Transverse colon (tissue), 4 donors: ENCODE measurements at regions not wholly inside any gene's neighbourhood (a gene's known extent, or its start where the extent isn't known, plus 50 kb on each side); places are given as distances from the start of the nearest gene placed in this dataset.

Experiments used
- DNase-seq: peaks from one replicate; pipeline ENCODE4 v3.0.0-alpha.2; 2019
- H3K27ac ChIP-seq, 4 donors: fragments of 200-600 bp; sonication (generic); 2 replicates each; pipeline ENCODE4 v1.5.1; 2016 to 2018; ENCODE audit warnings: inconsistent platforms in 4 of 4
- H3K27me3 ChIP-seq: fragments of 200-600 bp; sonication (generic); 2 replicates; pipeline ENCODE4 v1.5.1; 2017; ENCODE audit warnings: inconsistent platforms
- H3K36me3 ChIP-seq, 4 donors: fragments of 200-600 bp; sonication (generic); 2 replicates each; pipeline ENCODE4 v1.5.1; 2017 to 2019; ENCODE audit warnings: inconsistent platforms in 4 of 4
- H3K4me1 ChIP-seq, 4 donors: fragments of 200-600 bp; sonication (generic); 2 replicates each; pipeline ENCODE4 v1.5.1; 2017 to 2020; ENCODE audit warnings: inconsistent platforms in 4 of 4
- H3K4me3 ChIP-seq, 4 donors: fragments of 200-600 bp; sonication (generic); 1 replicate in 1 of 4; 2 replicates in 3 of 4; pipeline versions ENCODE4 v1.5.1 to v1.6.1; 2017 to 2019; ENCODE audit warnings: inconsistent platforms in 4 of 4
- H3K9me3 ChIP-seq, 2 donors: fragments of 200-600 bp; sonication (generic); 2 replicates each; pipeline ENCODE4 v1.5.1; 2017 to 2019; ENCODE audit warnings: inconsistent platforms in 2 of 2
- CTCF ChIP-seq, 5 experiments: fragments of 200-600 bp in 3 of 5; fragments of 450-650 bp in 2 of 5; sonication (generic) in 3 of 5; IDR thresholded peaks; 1 replicate in 2 of 5; 2 replicates in 3 of 5; pipeline ENCODE4 v1.5.1; 2016 to 2017; ENCODE audit warnings: antibody characterized with exemption in 5 of 5, inconsistent platforms in 3 of 5, mild to moderate bottlenecking in 2 of 5, moderate library complexity in 1 of 5
- EP300 ChIP-seq: sonication (generic); formaldehyde crosslinking; IDR thresholded peaks from one replicate; pipeline ENCODE4 v1.6.1; 2017; ENCODE audit warnings: antibody characterized with exemption, low read depth
- POLR2A ChIP-seq: fragments of 450-650 bp; IDR thresholded peaks from one replicate; pipeline ENCODE4 v1.6.1; 2016; ENCODE audit warnings: antibody characterized with exemption, mild to moderate bottlenecking, moderate library complexity
- POLR2AphosphoS5 ChIP-seq, 3 donors: sonication (generic); formaldehyde crosslinking; IDR thresholded peaks; one replicate each; pipeline ENCODE4 v1.6.1; 2016; ENCODE audit warnings: antibody characterized with exemption in 3 of 3
- WGBS, 2 donors: methylation state at CpG; one replicate each; pipeline ENCODE4 v1.1.5; 2018; ENCODE audit warnings: low coverage in 1 of 2; 5-methylcytosine and 5-hydroxymethylcytosine counted together
- in situ Hi-C, 4 donors: fragments of 200-750 bp; cut with MboI; loops; one replicate each; pipeline versions ENCODE4 v1.15.0 to v1.15.1; 2017; ENCODE audit warnings: low sequenced_read_pairs in 3 of 4, low pct_ligation_motif_present in 1 of 4, low pct_unique_long_range_greater_than_20kb in 1 of 4
- intact Hi-C: fragments of 100-400 bp; cut with DNase I; formaldehyde crosslinking; loops from one replicate; pipeline ENCODE4 v1.15.1; 2023; ENCODE audit warnings: low total_unique reads

GRCh38 chr11:113595810-113596594, 110.1 kb downstream of the TMPRSS5 start:
- Histone ChIP-seq H3K4me1 (no peaks in the 10 kb centered on the region), H3K4me3 (no peak overlapping the region), H3K36me3 (no peaks in the 10 kb centered on the region), H3K27me3 (no peaks in the 10 kb centered on the region), H3K27ac (no peak overlapping the region), H3K9me3 (no peaks in the 10 kb centered on the region)
- WGBS, 2 donors = 89% methylated on average over 3 of the region's 3 CpGs
- DNase-seq = no peak
- in situ Hi-C loops (no loop called here), intact Hi-C loops (no loop called here)
- TF ChIP-seq POLR2A (no peak), POLR2AphosphoS5 (IDR thresholded peaks at IDR 0.05) (no peak), CTCF (IDR thresholded peaks at IDR 0.05) (no peak), EP300 (no peak)

GRCh38 chr11:113593698-113594308, 112.3 kb downstream of the TMPRSS5 start:
- no peak for TF ChIP-seq POLR2AphosphoS5 (IDR thresholded peaks at IDR 0.05)
- TF ChIP-seq POLR2A = no peak
- TF ChIP-seq EP300 = no peak
- TF ChIP-seq CTCF (IDR thresholded peaks at IDR 0.05) = no peak
- intact Hi-C loops = no loop called here
- Histone ChIP-seq H3K4me1 (no peaks in the 10 kb centered on the region), H3K27me3 (no peaks in the 10 kb centered on the region), H3K36me3 (no peaks in the 10 kb centered on the region), H3K4me3 (no peak overlapping the region), H3K9me3 (no peaks in the 10 kb centered on the region), H3K27ac (no peak overlapping the region)
- in situ Hi-C loops = no loop called here
- DNase-seq = no peak
- 57 to 88% methylated on average over 1 to 6 of the region's 6 CpGs for WGBS, 2 donors

GRCh38 chr11:113591117-113591516, 115.0 kb downstream of the TMPRSS5 start:
- H3K27me3 ChIP-seq = no peaks in the 10 kb centered on the region
- no peaks in the 10 kb centered on the region for H3K4me1 ChIP-seq
- in situ Hi-C loops (no loop called here), intact Hi-C loops (no loop called here)
- H3K4me3 ChIP-seq = no peak overlapping the region
- WGBS, 2 donors = 66% methylated on average over 3 of the region's 3 CpGs; no CpG with 5 or more reads in 1 of the 2 donors
- no peak overlapping the region for H3K27ac ChIP-seq
- H3K9me3 ChIP-seq = no peaks in the 10 kb centered on the region
- TF ChIP-seq POLR2A (no peak), CTCF (IDR thresholded peaks at IDR 0.05) (no peak), EP300 (no peak), POLR2AphosphoS5 (IDR thresholded peaks at IDR 0.05) (no peak)
- H3K36me3 ChIP-seq = no peaks in the 10 kb centered on the region
- DNase-seq = no peak

GRCh38 chr11:113587308-113587739, 112.1 kb upstream of the DRD2 start:
- no peaks in the 10 kb centered on the region for H3K36me3 ChIP-seq
- intact Hi-C loops = no loop called here
- WGBS, 2 donors = 77 to 80% methylated on average over 1 to 4 of the region's 4 CpGs
- no peak overlapping the region for H3K27ac ChIP-seq
- H3K9me3 ChIP-seq = no peaks in the 10 kb centered on the region
- no peaks in the 10 kb centered on the region for H3K4me1 ChIP-seq
- no peak overlapping the region for H3K4me3 ChIP-seq
- H3K27me3 ChIP-seq = no peaks in the 10 kb centered on the region
- in situ Hi-C loops = no loop called here
- TF ChIP-seq POLR2A (no peak), CTCF (IDR thresholded peaks at IDR 0.05) (no peak), EP300 (no peak), POLR2AphosphoS5 (IDR thresholded peaks at IDR 0.05) (no peak)
- DNase-seq = no peak
